GM23338 (cell line): ENCODE measurements at regions not wholly inside any gene's neighbourhood (a gene's known extent, or its start where the extent isn't known, plus 50 kb on each side); places are given as distances from the start of the nearest gene placed in this dataset.

Experiments
- ATAC-seq: fragments of 200-7000 bp; cut with Tn5 transposase; 3 replicates; pipeline ENCODE4 v1.9.1; 2020
- DNase-seq: peaks from one replicate; pipeline ENCODE4 v3.0.0-alpha.2; 2015; ENCODE audit warnings: low spot score
- H2AFZ ChIP-seq: fragments of 200-600 bp; sonication (generic); 2 replicates; pipeline ENCODE4 v1.8.0; 2016; ENCODE audit warnings: antibody characterized with exemption, mild to moderate bottlenecking, moderate library complexity
- H3F3A ChIP-seq: fragments of 200-600 bp; sonication (generic); replicated peaks from 2 replicates; pipeline ENCODE4 v1.8.0; 2017; ENCODE audit warnings: antibody characterized with exemption, mixed run types, low read depth
- H3K27ac ChIP-seq: fragments of 200-600 bp; sonication (generic); 2 replicates; pipeline ENCODE4 v1.6.1; 2016; ENCODE audit warnings: low read depth
- H3K27me3 ChIP-seq: fragments of 200-600 bp; sonication (generic); 2 replicates; pipeline ENCODE4 v1.8.0; 2016; ENCODE audit warnings: mild to moderate bottlenecking, mixed run types, moderate library complexity; ENCODE audit not compliant: insufficient read depth
- H3K36me3 ChIP-seq: fragments of 200-600 bp; sonication (generic); 2 replicates; pipeline ENCODE4 v1.8.0; 2016; ENCODE audit warnings: mild to moderate bottlenecking; ENCODE audit not compliant: insufficient read depth
- H3K4me1 ChIP-seq: fragments of 200-600 bp; sonication (generic); 2 replicates; pipeline ENCODE4 v1.8.0; 2016; ENCODE audit warnings: mild to moderate bottlenecking, moderate library complexity; ENCODE audit not compliant: insufficient read depth
- H3K4me2 ChIP-seq: fragments of 200-600 bp; sonication (generic); 2 replicates; pipeline ENCODE4 v1.7.1; 2017; ENCODE audit warnings: mixed run types
- H3K4me3 ChIP-seq: fragments of 200-600 bp; sonication (generic); 2 replicates; pipeline ENCODE4 v1.6.1; 2016; ENCODE audit warnings: mixed run types
- H3K79me2 ChIP-seq: fragments of 200-600 bp; sonication (generic); replicated peaks from 2 replicates; pipeline ENCODE4 v1.8.0; 2017; ENCODE audit warnings: mild to moderate bottlenecking; ENCODE audit not compliant: insufficient read depth
- H3K9me2 ChIP-seq: fragments of 200-600 bp; sonication (generic); 2 replicates; pipeline ENCODE4 v1.8.0; 2017; ENCODE audit not compliant: insufficient read depth
- H4K20me1 ChIP-seq: fragments of 200-600 bp; sonication (generic); replicated peaks from 2 replicates; pipeline ENCODE4 v1.8.0; 2017; ENCODE audit warnings: mild to moderate bottlenecking; ENCODE audit not compliant: insufficient read depth
- H3K27ac Mint-ChIP-seq: 2 replicates; pipeline ENCODE4 v1.8.0; 2020; ENCODE audit warnings: inconsistent platforms, mild to moderate bottlenecking, moderate library complexity, mixed read lengths
- H3K27me3 Mint-ChIP-seq: 3 replicates; pipeline ENCODE4 v1.8.0; 2022; ENCODE audit warnings: low read depth, mild to moderate bottlenecking, moderate library complexity, mixed read lengths, inconsistent platforms; ENCODE audit not compliant: insufficient read depth, poor library complexity
- H3K36me3 Mint-ChIP-seq: 3 replicates; pipeline ENCODE4 v1.8.0; 2021; ENCODE audit warnings: low read depth, mild to moderate bottlenecking, inconsistent platforms, moderate library complexity, mixed read lengths
- H3K4me1 Mint-ChIP-seq: 3 replicates; pipeline ENCODE4 v1.8.0; 2020; ENCODE audit warnings: mild to moderate bottlenecking, inconsistent platforms, mixed read lengths
- H3K4me3 Mint-ChIP-seq: 3 replicates; pipeline ENCODE4 v1.8.0; 2021; ENCODE audit warnings: moderate library complexity, mild to moderate bottlenecking, inconsistent platforms, mixed read lengths
- H3K9me3 Mint-ChIP-seq: 3 replicates; pipeline ENCODE4 v1.8.0; 2020; ENCODE audit warnings: moderate library complexity, mild to moderate bottlenecking, inconsistent platforms, mixed read lengths
- CREB1 ChIP-seq: fragments of 250-450 bp; sonication (Bioruptor Pico); IDR thresholded peaks from 2 replicates; pipeline ENCODE4 v1.5.0; 2020; ENCODE audit warnings: low read depth, mild to moderate bottlenecking, moderate library complexity
- ETS1 ChIP-seq: IDR thresholded peaks from 2 replicates; pipeline ENCODE4 v1.6.1; 2016; ENCODE audit warnings: antibody characterized with exemption
- EZH2 ChIP-seq: fragments of 200-600 bp; sonication (generic); IDR thresholded peaks from one replicate; pipeline ENCODE4 v1.8.0; 2017; ENCODE audit warnings: antibody characterized with exemption, mild to moderate bottlenecking, low read depth; ENCODE audit not compliant: unreplicated experiment
- EZH2phosphoT487 ChIP-seq: fragments of 200-600 bp; sonication (generic); IDR thresholded peaks from one replicate; pipeline ENCODE4 v1.8.1; 2018; ENCODE audit warnings: antibody characterized with exemption; ENCODE audit not compliant: unreplicated experiment
- JUNB ChIP-seq: IDR thresholded peaks from one replicate; pipeline ENCODE4 v1.6.1; 2016; ENCODE audit warnings: antibody characterized with exemption; ENCODE audit not compliant: unreplicated experiment
- NANOG ChIP-seq: IDR thresholded peaks from 2 replicates; pipeline ENCODE4 v1.6.1; 2016; ENCODE audit warnings: antibody characterized with exemption, borderline replicate concordance
- POLR2AphosphoS5 ChIP-seq: IDR thresholded peaks from 2 replicates; pipeline ENCODE4 v1.6.1; 2016; ENCODE audit warnings: antibody characterized with exemption, low read depth
- REST ChIP-seq: IDR thresholded peaks from one replicate; pipeline ENCODE4 v1.6.1; 2018; ENCODE audit warnings: antibody characterized with exemption; ENCODE audit not compliant: unreplicated experiment
- STAT1 ChIP-seq: IDR thresholded peaks from one replicate; pipeline ENCODE4 v1.6.1; 2016; ENCODE audit warnings: antibody characterized with exemption; ENCODE audit not compliant: unreplicated experiment
- ZNF114 ChIP-seq: fragments of 250-450 bp; sonication (Bioruptor Pico); IDR thresholded peaks from 2 replicates; pipeline ENCODE4 v1.5.0; 2020; ENCODE audit warnings: mild to moderate bottlenecking, moderate library complexity
- ZNF331 ChIP-seq: fragments of 250-450 bp; sonication (Bioruptor Pico); IDR thresholded peaks from 2 replicates; pipeline ENCODE4 v1.5.0; 2020; ENCODE audit warnings: low read depth, mild to moderate bottlenecking, moderate library complexity

- Histone ChIP-seq H3F3A (no peaks in the 10 kb centered on the region), H3K79me2 (no peaks in the 10 kb centered on the region), H3K4me2 (no peak overlapping the region), H4K20me1 (no peaks in the 10 kb centered on the region), H3K4me3 (no peak overlapping the region), H3K27ac (no peak overlapping the region), H3K27me3 (no peaks in the 10 kb centered on the region), H3K9me2 (peaks cover 12% of the 10 kb centered on the region), H3K36me3 (no peaks in the 10 kb centered on the region), H3K4me1 (no peaks in the 10 kb centered on the region), H2AFZ (no peak overlapping the region)
- Mint-ChIP-seq H3K9me3 (peaks cover 10% of the 10 kb centered on the region; the same call in 2 of the 3 replicates), H3K27me3 (peaks cover 3% of the 10 kb centered on the region), H3K4me1 (no peaks in the 10 kb centered on the region), H3K27ac (no peak overlapping the region), H3K36me3 (peaks cover 10% of the 10 kb centered on the region; the same call in 1 of the 3 replicates), H3K4me3 (no peak overlapping the region)
- DNase-seq (no peak), ATAC-seq (no peak)
- TF ChIP-seq CREB1 (CRISPR knock-in tag) (no peak), EZH2phosphoT487 (no peak), JUNB (no peak), STAT1 (no peak)
Observed at GRCh38 chr6:141426400-141426980, 706.2 kb upstream of the GJE1 start.

- Histone ChIP-seq H3K79me2 (no peaks in the 10 kb centered on the region), H2AFZ (no peak overlapping the region), H3K9me2 (peaks cover 8% of the 10 kb centered on the region), H3K4me2 (no peak overlapping the region), H3K4me1 (no peaks in the 10 kb centered on the region), H3F3A (no peaks in the 10 kb centered on the region), H4K20me1 (no peaks in the 10 kb centered on the region), H3K36me3 (no peaks in the 10 kb centered on the region), H3K27ac (no peak overlapping the region), H3K4me3 (no peak overlapping the region), H3K27me3 (no peaks in the 10 kb centered on the region)
- peaks cover 2% of the 10 kb centered on the region for H3K27me3 Mint-ChIP-seq
- no peak for ATAC-seq
- no peak for DNase-seq
- H3K4me3 Mint-ChIP-seq, result no peak overlapping the region
- TF ChIP-seq EZH2 (no peak), POLR2AphosphoS5 (no peak)
- no peak overlapping the region for H3K27ac Mint-ChIP-seq
- peaks cover 3% of the 10 kb centered on the region; the same call in 1 of the 3 replicates for H3K9me3 Mint-ChIP-seq
- no peaks in the 10 kb centered on the region for H3K4me1 Mint-ChIP-seq
- H3K36me3 Mint-ChIP-seq, result no peaks in the 10 kb centered on the region; the same call in 2 of the 3 replicates
Observed at GRCh38 chr6:141421378-141421777, 711.3 kb upstream of the GJE1 start.

GRCh38 chr6:141418076-141418475 lies 714.6 kb upstream of the GJE1 start:
- Histone ChIP-seq H3F3A (no peaks in the 10 kb centered on the region), H4K20me1 (no peaks in the 10 kb centered on the region), H3K36me3 (no peaks in the 10 kb centered on the region), H3K4me2 (no peak overlapping the region), H3K9me2 (peaks cover 4% of the 10 kb centered on the region; the same call in 1 of the 2 replicates), H3K27me3 (no peaks in the 10 kb centered on the region), H3K79me2 (no peaks in the 10 kb centered on the region), H3K27ac (no peak overlapping the region), H2AFZ (no peak overlapping the region), H3K4me1 (no peaks in the 10 kb centered on the region), H3K4me3 (no peak overlapping the region)
- H3K4me1 Mint-ChIP-seq, result no peaks in the 10 kb centered on the region
- ATAC-seq, result no peak
- H3K36me3 Mint-ChIP-seq, result no peaks in the 10 kb centered on the region; the same call in 2 of the 3 replicates
- no peak overlapping the region for H3K4me3 Mint-ChIP-seq
- H3K9me3 Mint-ChIP-seq, result peaks cover 3% of the 10 kb centered on the region; the same call in 1 of the 3 replicates
- H3K27me3 Mint-ChIP-seq, result peaks cover 2% of the 10 kb centered on the region
- H3K27ac Mint-ChIP-seq, result no peak overlapping the region
- no peak for DNase-seq
- TF ChIP-seq POLR2AphosphoS5, result no peak
- no peak for TF ChIP-seq JUNB
- no peak for TF ChIP-seq EZH2phosphoT487
- TF ChIP-seq NANOG, result no peak
- TF ChIP-seq CREB1 (CRISPR knock-in tag), result no peak
- no peak for TF ChIP-seq ZNF114
- TF ChIP-seq ETS1, result no peak
- no peak for TF ChIP-seq EZH2
- no peak for TF ChIP-seq ZNF331 (CRISPR knock-in tag)
- no peak for TF ChIP-seq REST
- no peak for TF ChIP-seq STAT1
